GM18517 (cell line): ENCODE measurements at regions not wholly inside any gene's neighbourhood (a gene's known extent, or its start where the extent isn't known, plus 50 kb on each side); places are given as distances from the start of the nearest gene placed in this dataset.

Experiments used
- ATAC-seq: cut with Tn5 transposase; IDR thresholded peaks from one replicate; pipeline ENCODE4 v1.9.1; 2021; ENCODE audit warnings: mild to moderate bottlenecking, moderate library complexity; ENCODE audit not compliant: unreplicated experiment

- ATAC-seq = peak; percentile 68
Observed at GRCh38 chr14:60349663-60350365, 100.8 kb downstream of the PPM1A start.

GRCh38 chr14:60350366-60350720 lies 101.3 kb downstream of the PPM1A start:
- ATAC-seq = no peak

DNA sequence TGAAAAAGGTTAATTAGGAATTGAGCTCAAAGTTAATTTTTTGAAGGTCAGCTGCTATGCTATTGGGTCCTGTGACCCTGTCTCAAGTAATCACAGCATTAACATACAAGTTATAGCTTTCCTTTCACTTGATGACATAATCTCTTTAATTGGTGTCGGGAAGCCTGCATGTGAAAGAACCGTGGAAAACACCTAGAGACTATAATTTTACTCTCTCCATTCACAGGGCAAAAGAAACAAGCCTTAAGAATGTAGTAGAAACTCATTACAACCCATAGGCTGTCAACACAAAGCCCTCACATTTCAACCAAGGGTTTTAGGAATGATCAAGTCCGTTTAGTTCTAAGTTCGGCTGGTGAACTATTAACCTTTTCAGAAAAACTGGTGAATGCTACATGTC lies 104.4 kb downstream of the PPM1A start:
- no peak for ATAC-seq

DNA sequence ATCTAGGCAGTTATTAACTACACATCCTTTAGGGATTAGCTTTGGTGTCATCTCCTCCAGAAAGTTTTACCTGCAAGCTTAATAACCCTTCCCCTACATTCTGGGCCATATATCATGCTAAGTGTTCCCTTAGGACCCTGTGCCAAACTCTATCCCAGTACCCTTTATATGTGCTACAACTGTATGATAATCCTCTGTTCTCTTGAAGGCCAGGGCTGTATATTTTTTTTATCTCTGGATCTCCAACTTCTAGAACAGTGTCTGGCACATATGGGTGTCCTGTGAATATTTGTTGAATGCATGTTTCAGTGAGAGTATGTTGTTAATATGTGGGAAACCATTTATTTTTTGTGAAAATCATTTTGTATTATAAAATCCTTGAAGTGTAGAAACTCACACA lies 106.7 kb downstream of the PPM1A start:
- no peak for ATAC-seq

DNA sequence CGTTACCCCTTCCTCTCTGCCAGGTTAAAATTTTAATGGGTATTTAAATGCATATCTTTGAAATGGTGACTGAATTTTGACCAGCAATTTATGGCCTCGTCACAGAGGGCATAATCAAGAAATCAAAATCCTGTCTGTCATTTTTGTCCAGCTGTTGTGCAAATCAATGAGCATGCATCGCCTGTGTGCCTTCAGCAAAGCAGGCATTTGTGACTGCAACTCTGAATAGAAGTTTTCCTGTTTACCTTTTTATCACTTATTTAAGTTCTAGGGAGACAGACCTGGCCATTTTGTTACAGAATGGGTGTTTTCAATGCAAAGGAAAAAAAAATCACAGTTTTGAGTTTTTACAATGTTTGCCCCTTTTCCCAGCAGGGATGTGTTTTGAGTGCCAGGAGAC lies 107.4 kb downstream of the PPM1A start:
- ATAC-seq = no peak

DNA sequence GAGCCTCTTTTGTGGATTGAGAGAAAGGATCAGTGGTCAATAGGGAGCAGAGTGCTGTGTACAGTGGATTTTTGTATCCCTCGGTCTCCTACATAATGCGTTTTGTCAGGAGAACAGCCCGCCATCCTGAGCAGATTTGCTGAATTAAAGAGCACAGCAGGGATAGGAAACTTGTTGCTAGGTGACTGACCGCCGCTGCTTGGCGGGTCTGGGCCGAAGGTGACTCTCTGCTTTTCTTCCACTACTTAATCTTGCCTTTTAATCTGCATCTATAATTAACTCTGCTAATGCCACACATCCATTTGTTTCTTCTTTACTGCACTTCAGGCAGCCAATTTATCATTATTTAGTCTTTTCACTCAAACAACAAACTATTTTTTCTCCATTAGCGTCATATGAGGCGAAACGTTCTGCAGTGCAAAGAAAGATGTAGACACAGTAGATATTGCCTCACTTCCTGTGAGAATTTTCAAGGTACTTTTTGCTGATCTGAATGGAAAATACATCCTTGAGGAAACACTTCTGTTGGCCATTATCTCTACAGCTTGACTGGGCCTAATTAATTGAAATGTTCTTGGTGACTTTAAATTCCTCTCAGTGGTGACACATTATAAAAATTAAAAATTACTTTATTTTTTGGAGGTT lies 108.0 kb downstream of the PPM1A start:
- no peak for ATAC-seq

DNA sequence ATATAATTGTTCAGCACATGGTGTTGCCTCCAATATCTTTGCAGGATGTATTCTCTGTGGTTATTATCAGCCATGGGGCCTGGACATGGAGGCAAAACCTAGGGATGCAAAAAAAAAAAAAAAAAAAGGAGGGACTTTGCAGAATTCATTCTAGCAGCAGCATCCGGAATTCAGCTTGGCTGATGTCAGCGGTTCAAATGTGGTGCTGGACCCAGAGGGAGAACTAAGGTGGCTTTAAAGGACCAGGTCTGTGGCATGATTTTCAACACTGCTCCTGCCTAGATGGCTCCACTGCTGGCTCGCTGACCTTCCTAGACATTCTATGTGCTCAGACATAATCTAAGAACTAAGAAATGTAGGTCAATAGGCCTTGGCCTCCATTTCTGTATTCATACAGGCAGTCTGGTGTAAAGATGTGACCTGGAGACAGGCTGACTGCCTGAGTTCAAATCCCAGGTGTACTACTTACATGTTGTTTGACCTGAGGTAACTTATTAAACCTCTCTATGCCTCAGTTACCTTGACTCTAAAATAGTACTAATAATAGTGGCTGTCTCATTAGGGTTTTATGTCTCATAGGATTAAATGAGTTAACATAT lies 108.6 kb downstream of the PPM1A start:
- no peak for ATAC-seq

GRCh38 chr14:60363275-60363674 lies 114.3 kb downstream of the PPM1A start:
- ATAC-seq = no peak

- no peak for ATAC-seq
Observed at GRCh38 chr14:60363687-60364086, 114.7 kb downstream of the PPM1A start.

GRCh38 chr14:60381909-60382308 lies 104.0 kb downstream of the C14orf39 start:
- no peak for ATAC-seq
